ENCODE measurements at regions not wholly inside any gene's neighbourhood (a gene's known extent, or its start where the extent isn't known, plus 50 kb on each side); places are given as distances from the start of the nearest gene placed in this dataset.

GRCh38 chr18:24910221-24910620, 441.7 kb downstream of the ZNF521 start:
- no peaks in the 10 kb centered on the region for H3K27me3 ChIP-seq
- no peak for TF ChIP-seq POLR2A (IDR thresholded peaks at IDR 0.05)
- no peak for TF ChIP-seq CTCF (IDR thresholded peaks at IDR 0.05)
- no peak for TF ChIP-seq POLR2AphosphoS5 (IDR thresholded peaks at IDR 0.05)
- TF ChIP-seq EP300 (IDR thresholded peaks at IDR 0.05), result no peak
- no peak for DNase-seq (ENCODE audit: low spot score in 2 of 2)
- no peaks in the 10 kb centered on the region for H3K36me3 ChIP-seq
- no peaks in the 10 kb centered on the region for H3K9me3 ChIP-seq
- peaks cover 9% of the 10 kb centered on the region for H3K4me1 ChIP-seq
- no peak overlapping the region for H3K4me3 ChIP-seq
- no peak overlapping the region for H3K27ac ChIP-seq

- Histone ChIP-seq H3K27me3 (no peaks in the 10 kb centered on the region), H3K4me3 (no peak overlapping the region), H3K27ac (peak overlapping the region; percentile 42), H3K36me3 (no peaks in the 10 kb centered on the region), H3K9me3 (no peaks in the 10 kb centered on the region), H3K4me1 (peaks cover 9% of the 10 kb centered on the region)
- no peak for TF ChIP-seq CTCF (IDR thresholded peaks at IDR 0.05)
- no peak for TF ChIP-seq EP300 (IDR thresholded peaks at IDR 0.05)
- no peak for TF ChIP-seq POLR2AphosphoS5 (IDR thresholded peaks at IDR 0.05)
- no peak for TF ChIP-seq POLR2A (IDR thresholded peaks at IDR 0.05)
- DNase-seq (ENCODE audit: low spot score in 2 of 2), result peak in 1 of 2 donors; percentile 66
- 62% methylated on average over 8 of the region's 8 CpGs for WGBS
These were observed 438.3 kb downstream of the ZNF521 start for GRCh38 chr18:24913507-24914170.

GRCh38 chr18:24914171-24914525, 437.8 kb downstream of the ZNF521 start:
- TF ChIP-seq EP300 (IDR thresholded peaks at IDR 0.05), result no peak
- H3K27ac ChIP-seq, result peak overlapping the region; percentile 42
- no peak overlapping the region for H3K4me3 ChIP-seq
- peaks cover 9% of the 10 kb centered on the region for H3K4me1 ChIP-seq
- no peaks in the 10 kb centered on the region for H3K36me3 ChIP-seq
- no peak for DNase-seq (ENCODE audit: low spot score in 2 of 2)
- no peaks in the 10 kb centered on the region for H3K27me3 ChIP-seq
- 17% methylated on average over 1 of the region's 1 CpG for WGBS
- H3K9me3 ChIP-seq, result no peaks in the 10 kb centered on the region

GRCh38 chr18:24914685-24915084, 437.3 kb downstream of the ZNF521 start:
- Histone ChIP-seq H3K4me3 (no peak overlapping the region), H3K27ac (no peak overlapping the region), H3K27me3 (no peaks in the 10 kb centered on the region), H3K4me1 (peaks cover 9% of the 10 kb centered on the region), H3K36me3 (no peaks in the 10 kb centered on the region), H3K9me3 (no peaks in the 10 kb centered on the region)
- no peak for DNase-seq (ENCODE audit: low spot score in 2 of 2)
- WGBS, result 88% methylated on average over 8 of the region's 8 CpGs
- TF ChIP-seq EP300 (IDR thresholded peaks at IDR 0.05) (no peak), CTCF (IDR thresholded peaks at IDR 0.05) (no peak), POLR2AphosphoS5 (IDR thresholded peaks at IDR 0.05) (no peak), POLR2A (IDR thresholded peaks at IDR 0.05) (no peak)

- TF ChIP-seq CTCF (IDR thresholded peaks at IDR 0.05) (no peak), POLR2A (IDR thresholded peaks at IDR 0.05) (no peak), EP300 (IDR thresholded peaks at IDR 0.05) (no peak), POLR2AphosphoS5 (IDR thresholded peaks at IDR 0.05) (no peak)
- H3K4me1 ChIP-seq, result peaks cover 9% of the 10 kb centered on the region
- no peak overlapping the region for H3K4me3 ChIP-seq
- 69% methylated on average over 4 of the region's 4 CpGs for WGBS
- no peak for DNase-seq (ENCODE audit: low spot score in 2 of 2)
- no peaks in the 10 kb centered on the region for H3K9me3 ChIP-seq
- H3K27ac ChIP-seq, result no peak overlapping the region
- no peaks in the 10 kb centered on the region for H3K27me3 ChIP-seq
- H3K36me3 ChIP-seq, result no peaks in the 10 kb centered on the region
These were observed 436.4 kb downstream of the ZNF521 start for GRCh38 chr18:24915547-24915946.

GRCh38 chr18:24917767-24918166, 434.2 kb downstream of the ZNF521 start:
- H3K4me1 ChIP-seq, result peaks cover 9% of the 10 kb centered on the region
- H3K9me3 ChIP-seq, result no peaks in the 10 kb centered on the region
- no peak overlapping the region for H3K4me3 ChIP-seq
- H3K36me3 ChIP-seq, result no peaks in the 10 kb centered on the region
- 94% methylated on average over 9 of the region's 9 CpGs for WGBS
- no peaks in the 10 kb centered on the region for H3K27me3 ChIP-seq
- no peak overlapping the region for H3K27ac ChIP-seq
- no peak for DNase-seq (ENCODE audit: low spot score in 2 of 2)
- no peak for TF ChIP-seq POLR2A (IDR thresholded peaks at IDR 0.05)
- TF ChIP-seq EP300 (IDR thresholded peaks at IDR 0.05), result no peak
- no peak for TF ChIP-seq POLR2AphosphoS5 (IDR thresholded peaks at IDR 0.05)
- no peak for TF ChIP-seq CTCF (IDR thresholded peaks at IDR 0.05)

Data from suprapubic skin (tissue), 4 donors.